Testis (tissue), 2 donors: ENCODE measurements at regions not wholly inside any gene's neighbourhood (a gene's known extent, or its start where the extent isn't known, plus 50 kb on each side); places are given as distances from the start of the nearest gene placed in this dataset.

Experiments used
- POLR2A ChIP-seq: fragments of 450-650 bp; IDR thresholded peaks from one replicate; pipeline ENCODE4 v1.6.1; 2017; ENCODE audit warnings: antibody characterized with exemption, mild to moderate bottlenecking, moderate library complexity
- TF ChIP-seq, protein P1 (sequence below), 3 experiments: fragments of 450-650 bp in 2 of 3; fragments of 200-600 bp in 1 of 3; sonication (generic) in 1 of 3; IDR thresholded peaks; one replicate each; pipeline ENCODE4 v1.5.1; 2016 to 2019; ENCODE audit warnings: antibody characterized with exemption in 3 of 3, mild to moderate bottlenecking in 2 of 3, moderate library complexity in 1 of 3

DNA sequence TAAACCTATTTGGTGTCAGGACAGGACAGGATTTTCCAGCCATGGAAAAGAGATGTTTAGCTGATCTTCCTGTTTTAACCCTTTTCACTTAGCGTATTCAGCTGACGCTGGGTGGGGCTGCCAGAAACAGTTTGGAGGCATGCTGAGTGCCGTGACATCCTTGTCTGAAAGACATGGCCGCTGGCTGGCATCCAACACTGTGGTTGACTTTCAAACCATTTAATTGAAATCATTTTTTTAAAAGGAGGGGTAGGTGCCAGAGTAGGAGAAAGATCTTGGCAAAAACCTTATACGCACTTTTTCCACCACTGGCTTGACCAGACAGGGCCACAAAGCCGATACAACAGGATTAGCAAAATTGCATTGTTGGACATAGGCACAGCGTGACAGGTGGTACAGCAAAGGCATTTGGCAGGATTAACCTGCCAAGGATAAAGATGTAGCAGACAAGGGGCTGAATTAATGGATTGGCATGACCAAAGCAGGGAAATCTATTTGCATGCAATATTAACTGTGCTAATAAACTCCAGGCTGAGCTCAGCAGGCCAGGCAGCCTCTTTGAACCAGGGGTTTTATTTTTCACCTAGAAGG, 131.8 kb upstream of the TOPAZ1 start:
- no peak for TF ChIP-seq POLR2A
- TF ChIP-seq, protein P1, sequence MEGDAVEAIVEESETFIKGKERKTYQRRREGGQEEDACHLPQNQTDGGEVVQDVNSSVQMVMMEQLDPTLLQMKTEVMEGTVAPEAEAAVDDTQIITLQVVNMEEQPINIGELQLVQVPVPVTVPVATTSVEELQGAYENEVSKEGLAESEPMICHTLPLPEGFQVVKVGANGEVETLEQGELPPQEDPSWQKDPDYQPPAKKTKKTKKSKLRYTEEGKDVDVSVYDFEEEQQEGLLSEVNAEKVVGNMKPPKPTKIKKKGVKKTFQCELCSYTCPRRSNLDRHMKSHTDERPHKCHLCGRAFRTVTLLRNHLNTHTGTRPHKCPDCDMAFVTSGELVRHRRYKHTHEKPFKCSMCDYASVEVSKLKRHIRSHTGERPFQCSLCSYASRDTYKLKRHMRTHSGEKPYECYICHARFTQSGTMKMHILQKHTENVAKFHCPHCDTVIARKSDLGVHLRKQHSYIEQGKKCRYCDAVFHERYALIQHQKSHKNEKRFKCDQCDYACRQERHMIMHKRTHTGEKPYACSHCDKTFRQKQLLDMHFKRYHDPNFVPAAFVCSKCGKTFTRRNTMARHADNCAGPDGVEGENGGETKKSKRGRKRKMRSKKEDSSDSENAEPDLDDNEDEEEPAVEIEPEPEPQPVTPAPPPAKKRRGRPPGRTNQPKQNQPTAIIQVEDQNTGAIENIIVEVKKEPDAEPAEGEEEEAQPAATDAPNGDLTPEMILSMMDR (IDR thresholded peaks at IDR 0.05), result no peak
